Peyer's patch (tissue), 4 donors: ENCODE measurements at regions not wholly inside any gene's neighbourhood (a gene's known extent, or its start where the extent isn't known, plus 50 kb on each side); places are given as distances from the start of the nearest gene placed in this dataset.

Experiments used
- DNase-seq, 3 donors: peaks; one replicate each; pipeline ENCODE4 v3.0.0-alpha.2; 2017 to 2019
- H3K27ac ChIP-seq, 4 donors: fragments of 200-600 bp; sonication (generic); one replicate each; pipeline ENCODE4 v1.5.1; 2016 to 2019
- H3K27me3 ChIP-seq, 2 donors: fragments of 200-600 bp; sonication (generic); one replicate each; pipeline ENCODE4 v1.5.1; 2019
- H3K36me3 ChIP-seq, 3 donors: fragments of 200-600 bp; sonication (generic); one replicate each; pipeline ENCODE4 v1.5.1; 2016 to 2019
- H3K4me1 ChIP-seq, 4 donors: fragments of 200-600 bp; sonication (generic); one replicate each; pipeline ENCODE4 v1.5.1; 2016 to 2019
- H3K4me3 ChIP-seq, 4 donors: fragments of 200-600 bp; sonication (generic); 1 replicate in 3 of 4; 2 replicates in 1 of 4; pipeline ENCODE4 v1.5.1; 2016 to 2019; ENCODE audit warnings: mild to moderate bottlenecking in 1 of 4
- H3K9me3 ChIP-seq, 4 donors: fragments of 200-600 bp; sonication (generic); one replicate each; pipeline ENCODE4 v1.5.1; 2016 to 2019; ENCODE audit warnings: mild to moderate bottlenecking in 1 of 4
- CTCF ChIP-seq, 6 experiments: fragments of 450-650 bp in 4 of 6; fragments of 200-600 bp in 2 of 6; sonication (generic) in 1 of 6; IDR thresholded peaks; one replicate each; pipeline ENCODE4 v1.5.1; 2017 to 2019; ENCODE audit warnings: antibody characterized with exemption in 6 of 6, mild to moderate bottlenecking in 3 of 6, moderate library complexity in 1 of 6
- POLR2A ChIP-seq, 2 donors: fragments of 450-650 bp; IDR thresholded peaks; one replicate each; pipeline ENCODE4 v1.5.1; 2017; ENCODE audit warnings: antibody characterized with exemption in 2 of 2, mild to moderate bottlenecking in 2 of 2, moderate library complexity in 2 of 2

GRCh38 chr10:105956550-105956949 is 1208.0 kb downstream of the SORCS1 start:
- H3K27me3 ChIP-seq: no peaks in the 10 kb centered on the region
- H3K36me3 ChIP-seq: no peaks in the 10 kb centered on the region
- no peak overlapping the region for H3K27ac ChIP-seq
- H3K4me1 ChIP-seq: no peaks in the 10 kb centered on the region
- no peaks in the 10 kb centered on the region for H3K9me3 ChIP-seq
- DNase-seq: no peak
- TF ChIP-seq CTCF (IDR thresholded peaks at IDR 0.05): no peak
- TF ChIP-seq POLR2A (IDR thresholded peaks at IDR 0.05): no peak
- no peak overlapping the region for H3K4me3 ChIP-seq

GRCh38 chr10:105953861-105954260 is 1210.6 kb downstream of the SORCS1 start:
- no peak overlapping the region for H3K4me3 ChIP-seq
- H3K27ac ChIP-seq: peak overlapping the region in 1 of 4 donors; percentile 71
- no peaks in the 10 kb centered on the region for H3K27me3 ChIP-seq
- no peaks in the 10 kb centered on the region for H3K36me3 ChIP-seq
- TF ChIP-seq POLR2A (IDR thresholded peaks at IDR 0.05): no peak
- TF ChIP-seq CTCF (IDR thresholded peaks at IDR 0.05): no peak
- no peaks in the 10 kb centered on the region for H3K4me1 ChIP-seq
- no peak for DNase-seq
- H3K9me3 ChIP-seq: no peaks in the 10 kb centered on the region

DNA sequence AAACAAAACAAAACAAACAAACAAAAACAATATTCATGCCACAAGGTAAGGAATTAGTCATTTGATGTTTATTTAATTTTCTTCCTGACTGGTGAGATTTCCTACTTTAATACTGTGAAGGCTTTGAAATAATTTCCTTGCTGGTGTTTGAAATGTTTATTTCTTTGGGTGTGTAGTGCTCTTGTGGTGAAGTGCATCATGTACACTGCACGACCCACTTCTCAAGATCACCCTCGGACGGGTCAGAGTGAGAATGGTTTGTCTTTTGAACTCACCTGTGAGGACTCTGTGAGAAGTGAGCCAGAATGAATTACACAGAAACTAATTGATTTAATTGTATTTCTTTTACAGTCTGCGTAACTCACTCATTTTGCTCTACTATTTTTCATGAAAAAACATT is 1211.5 kb downstream of the SORCS1 start:
- Histone ChIP-seq H3K4me1 (no peaks in the 10 kb centered on the region), H3K4me3 (no peak overlapping the region), H3K27ac (peak overlapping the region in 1 of 4 donors; percentile 71), H3K36me3 (no peaks in the 10 kb centered on the region), H3K9me3 (no peaks in the 10 kb centered on the region), H3K27me3 (no peaks in the 10 kb centered on the region)
- DNase-seq: no peak
- TF ChIP-seq CTCF (IDR thresholded peaks at IDR 0.05): no peak
- no peak for TF ChIP-seq POLR2A (IDR thresholded peaks at IDR 0.05)

- Histone ChIP-seq H3K27me3 (no peaks in the 10 kb centered on the region), H3K9me3 (no peaks in the 10 kb centered on the region), H3K36me3 (no peaks in the 10 kb centered on the region), H3K27ac (peak overlapping the region in 1 of 4 donors; percentile 71), H3K4me1 (no peaks in the 10 kb centered on the region), H3K4me3 (no peak overlapping the region)
- TF ChIP-seq CTCF (IDR thresholded peaks at IDR 0.05): no peak
- TF ChIP-seq POLR2A (IDR thresholded peaks at IDR 0.05): no peak
- DNase-seq: no peak
These were observed 1212.4 kb downstream of the SORCS1 start for GRCh38 chr10:105952153-105952552.

DNA sequence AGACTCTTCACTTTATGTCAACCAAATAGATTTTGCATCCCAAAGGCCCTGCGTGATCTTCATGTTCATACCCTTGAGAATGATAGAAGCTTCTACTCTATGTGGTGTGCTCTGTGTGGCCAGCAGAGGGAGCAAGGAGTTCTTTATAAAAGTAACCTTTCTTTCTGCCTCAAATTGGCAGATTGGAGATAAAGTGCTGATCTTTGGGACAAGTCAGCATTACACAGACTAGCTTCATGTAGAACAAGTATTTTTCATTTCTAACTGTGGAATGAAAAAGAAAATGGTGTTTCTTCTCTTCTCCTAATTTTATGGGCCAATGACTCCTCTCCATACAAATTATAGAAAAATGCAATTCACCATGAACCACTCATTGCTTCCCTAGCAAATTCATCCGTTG is 1214.1 kb downstream of the SORCS1 start:
- H3K27ac ChIP-seq: no peak overlapping the region
- no peaks in the 10 kb centered on the region for H3K4me1 ChIP-seq
- no peaks in the 10 kb centered on the region for H3K27me3 ChIP-seq
- H3K36me3 ChIP-seq: no peaks in the 10 kb centered on the region
- no peaks in the 10 kb centered on the region for H3K9me3 ChIP-seq
- DNase-seq: peak in 1 of 3 donors; percentile 52
- TF ChIP-seq CTCF (IDR thresholded peaks at IDR 0.05) (peak in 4 of 6 experiments; percentile 52 to 60 (median 56)), POLR2A (IDR thresholded peaks at IDR 0.05) (no peak)
- no peak overlapping the region for H3K4me3 ChIP-seq

DNA sequence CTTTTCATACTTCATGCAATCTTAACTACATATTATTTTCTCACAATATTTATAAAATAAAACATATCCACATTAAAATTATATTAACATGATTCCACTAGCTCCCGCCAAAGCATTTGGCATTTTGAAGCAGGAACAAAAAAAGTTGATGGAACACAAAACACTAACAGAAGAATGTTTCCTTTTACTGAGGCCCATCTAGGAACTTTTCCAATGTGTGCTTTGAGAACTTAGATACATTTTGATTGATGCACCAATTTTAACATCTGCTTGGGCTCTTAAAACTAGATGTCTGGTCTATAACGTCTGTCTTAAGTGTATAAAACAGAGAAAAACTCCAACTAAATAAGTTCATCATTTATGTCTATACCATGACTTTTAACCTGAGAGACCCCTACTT is 1214.8 kb downstream of the SORCS1 start:
- DNase-seq: no peak

More for the DNA sequence above, 1214.8 kb downstream of the SORCS1 start:
- H3K4me1 ChIP-seq: no peaks in the 10 kb centered on the region
- no peak overlapping the region for H3K27ac ChIP-seq
- no peaks in the 10 kb centered on the region for H3K36me3 ChIP-seq
- no peaks in the 10 kb centered on the region for H3K9me3 ChIP-seq
- H3K27me3 ChIP-seq: no peaks in the 10 kb centered on the region
- TF ChIP-seq POLR2A (IDR thresholded peaks at IDR 0.05) (no peak), CTCF (IDR thresholded peaks at IDR 0.05) (no peak)
- no peak overlapping the region for H3K4me3 ChIP-seq
